AG09309 (cell line): ENCODE measurements at regions not wholly inside any gene's neighbourhood (a gene's known extent, or its start where the extent isn't known, plus 50 kb on each side); places are given as distances from the start of the nearest gene placed in this dataset.

Source experiments
- DNase-seq: peaks from one replicate; pipeline ENCODE4 v3.0.0-alpha.2; 2010; ENCODE audit warnings: low read depth
- H3K4me3 ChIP-seq: 2 replicates; pipeline ENCODE4 v1.5.1; 2011; ENCODE audit warnings: mild to moderate bottlenecking, low read depth, low read length, moderate library complexity; ENCODE audit not compliant: control insufficient read depth
- TF ChIP-seq, protein P1 (sequence below): IDR thresholded peaks from 2 replicates; pipeline ENCODE4 v1.5.1; 2011; ENCODE audit warnings: mild to moderate bottlenecking, low read depth, low read length, inconsistent platforms; ENCODE audit not compliant: insufficient read depth, control insufficient read depth; ENCODE audit errors: missing control alignments

DNA sequence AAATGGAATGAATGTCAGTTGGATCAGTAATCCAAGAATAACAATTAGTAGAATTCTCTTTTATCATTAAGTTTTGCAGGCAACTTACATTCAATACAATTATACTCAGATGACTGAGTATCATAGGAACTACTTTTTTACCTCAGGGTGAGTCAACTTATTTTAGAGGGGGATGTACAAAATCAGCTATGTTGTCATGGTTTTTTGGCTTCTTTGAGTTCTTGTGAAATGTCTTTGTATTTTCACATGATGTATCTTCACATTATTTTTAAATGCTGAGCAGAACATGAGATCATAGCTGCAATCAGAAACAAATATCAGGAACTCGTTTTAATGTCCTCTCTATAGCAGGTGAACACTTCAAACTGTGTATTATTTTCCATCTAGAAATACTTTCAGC is 65.3 kb upstream of the PTPRR start:
- TF ChIP-seq, protein P1, sequence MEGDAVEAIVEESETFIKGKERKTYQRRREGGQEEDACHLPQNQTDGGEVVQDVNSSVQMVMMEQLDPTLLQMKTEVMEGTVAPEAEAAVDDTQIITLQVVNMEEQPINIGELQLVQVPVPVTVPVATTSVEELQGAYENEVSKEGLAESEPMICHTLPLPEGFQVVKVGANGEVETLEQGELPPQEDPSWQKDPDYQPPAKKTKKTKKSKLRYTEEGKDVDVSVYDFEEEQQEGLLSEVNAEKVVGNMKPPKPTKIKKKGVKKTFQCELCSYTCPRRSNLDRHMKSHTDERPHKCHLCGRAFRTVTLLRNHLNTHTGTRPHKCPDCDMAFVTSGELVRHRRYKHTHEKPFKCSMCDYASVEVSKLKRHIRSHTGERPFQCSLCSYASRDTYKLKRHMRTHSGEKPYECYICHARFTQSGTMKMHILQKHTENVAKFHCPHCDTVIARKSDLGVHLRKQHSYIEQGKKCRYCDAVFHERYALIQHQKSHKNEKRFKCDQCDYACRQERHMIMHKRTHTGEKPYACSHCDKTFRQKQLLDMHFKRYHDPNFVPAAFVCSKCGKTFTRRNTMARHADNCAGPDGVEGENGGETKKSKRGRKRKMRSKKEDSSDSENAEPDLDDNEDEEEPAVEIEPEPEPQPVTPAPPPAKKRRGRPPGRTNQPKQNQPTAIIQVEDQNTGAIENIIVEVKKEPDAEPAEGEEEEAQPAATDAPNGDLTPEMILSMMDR = no peak
- DNase-seq = no peak
- no peak overlapping the region for H3K4me3 ChIP-seq

DNA sequence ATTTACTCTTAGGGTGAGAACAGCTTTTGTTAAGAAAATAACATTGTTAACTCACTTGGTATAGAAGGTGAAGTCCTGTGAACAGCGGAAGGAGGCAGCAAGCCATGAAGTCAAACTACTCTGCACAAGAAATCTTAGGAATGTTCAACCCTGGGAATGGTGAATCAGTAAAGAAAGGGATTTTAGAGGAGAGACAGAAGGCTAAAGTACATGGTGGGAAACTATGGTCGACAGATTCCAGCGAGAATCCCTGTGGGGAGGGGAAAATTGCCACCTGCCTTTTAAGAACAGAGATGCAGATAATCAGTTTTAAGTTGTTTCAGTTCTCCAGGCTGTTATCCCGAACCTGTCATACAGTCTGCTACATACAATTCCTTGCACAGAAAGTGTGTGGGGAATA is 63.2 kb upstream of the PTPRR start:
- DNase-seq = no peak
- TF ChIP-seq, protein P1 = no peak
- no peak overlapping the region for H3K4me3 ChIP-seq

DNA sequence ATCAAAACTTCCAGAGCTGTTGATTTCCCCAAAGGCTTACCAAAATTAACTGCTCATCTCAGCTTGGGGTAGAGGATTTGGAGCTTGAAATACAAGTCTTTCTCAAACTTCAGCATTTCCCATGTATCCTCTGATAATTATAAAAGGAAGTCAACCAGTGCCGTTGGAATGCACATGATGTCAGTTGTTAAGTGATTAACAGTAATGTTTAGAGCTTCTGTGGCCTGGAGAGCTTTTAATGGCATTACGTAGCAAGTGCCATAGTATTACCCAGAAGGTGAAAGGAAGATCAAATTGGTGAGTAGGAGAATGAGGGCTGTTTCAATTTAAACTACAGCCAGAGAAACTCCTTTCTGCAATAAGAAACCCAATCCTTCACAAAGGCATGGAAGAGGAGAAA is 62.5 kb upstream of the PTPRR start:
- TF ChIP-seq, protein P1 = no peak
- no peak for DNase-seq
- H3K4me3 ChIP-seq = no peak overlapping the region

DNA sequence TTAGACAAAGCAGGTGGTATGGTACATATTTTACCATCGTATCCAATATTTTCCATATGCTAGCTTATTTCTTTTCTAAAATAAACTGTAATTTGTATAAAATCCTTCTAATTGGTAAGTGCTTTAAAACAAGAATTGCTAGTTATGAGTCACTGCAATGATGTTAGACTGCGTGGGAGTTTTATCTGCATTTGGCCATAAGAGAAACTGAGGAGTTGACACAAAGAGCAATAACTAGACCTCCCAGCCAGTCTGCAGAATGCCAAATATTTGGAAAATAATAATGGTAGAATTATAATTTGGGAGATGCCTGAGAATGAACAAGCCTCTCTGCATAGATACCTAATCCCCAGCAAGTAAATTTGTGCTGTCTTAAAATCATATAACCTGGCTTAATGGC is 61.7 kb upstream of the PTPRR start:
- TF ChIP-seq, protein P1 = no peak
- DNase-seq = no peak
- H3K4me3 ChIP-seq = no peak overlapping the region

DNA sequence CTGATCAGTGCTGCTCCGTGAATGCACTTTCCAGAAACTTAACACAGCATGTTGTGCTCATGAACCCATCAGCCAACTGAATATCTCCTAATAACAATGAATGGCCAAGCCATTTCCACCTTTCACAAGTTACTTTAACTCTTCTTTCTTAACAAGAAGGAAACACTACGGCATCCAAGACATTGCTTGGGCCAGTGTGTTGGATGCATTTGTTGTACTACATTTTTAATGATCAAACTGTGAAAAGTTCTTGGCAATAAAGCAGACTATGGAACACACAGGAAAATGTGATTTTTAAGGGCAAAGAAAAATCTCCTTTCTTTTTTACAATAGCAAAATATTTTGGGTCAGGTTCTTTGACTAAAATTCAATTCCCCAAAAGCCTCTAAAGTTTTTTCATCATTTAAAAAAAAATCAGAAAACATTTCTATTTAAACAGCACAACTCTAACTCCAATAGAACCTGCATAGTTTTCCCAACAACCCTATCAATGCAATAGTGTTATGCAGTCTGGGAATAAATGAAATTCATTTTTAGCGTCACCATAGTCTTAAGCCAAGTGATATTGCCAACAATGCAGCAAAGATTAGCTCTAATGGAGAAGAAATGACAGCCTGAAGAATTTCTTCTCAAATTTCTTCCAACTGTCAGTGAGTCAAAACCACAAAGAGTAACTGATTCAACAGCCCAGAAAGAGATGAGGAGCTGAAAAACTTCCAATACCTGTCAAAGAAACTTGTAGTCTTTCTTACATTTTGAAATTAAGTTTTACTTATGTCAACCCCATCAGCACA is 50.7 kb upstream of the PTPRR start:
- TF ChIP-seq, protein P1 = no peak
- DNase-seq = no peak
- H3K4me3 ChIP-seq = no peak overlapping the region
